NOMO-1 treated with DMSO at 0.1 percent for 48 hours (cell line): ENCODE measurements at regions not wholly inside any gene's neighbourhood (a gene's known extent, or its start where the extent isn't known, plus 50 kb on each side); places are given as distances from the start of the nearest gene placed in this dataset.

Experiments
- DNase-seq: peaks from one replicate; lab custom pipeline; 2025; ENCODE audit not compliant: unreplicated experiment; lab: John Stamatoyannopoulos, UW

- DNase-seq = no peak
Observed at GRCh38 chr4:3343358-3343757, 50.5 kb downstream of the RGS12 start.

- no peak for DNase-seq
Observed at GRCh38 chr4:3344104-3344503, 51.3 kb downstream of the RGS12 start.

GRCh38 chr4:3344596-3344995 is 51.8 kb downstream of the RGS12 start:
- no peak for DNase-seq

- no peak for DNase-seq
Observed at GRCh38 chr4:3345384-3345783, 52.6 kb downstream of the RGS12 start.

GRCh38 chr4:3346146-3346545 is 53.3 kb downstream of the RGS12 start:
- peak; percentile 84 for DNase-seq

GRCh38 chr4:3347871-3348270 is 55.0 kb downstream of the RGS12 start:
- no peak for DNase-seq

- no peak for DNase-seq
Observed at GRCh38 chr4:3348621-3349020, 55.8 kb downstream of the RGS12 start.

GRCh38 chr4:3349116-3349515 is 56.3 kb downstream of the RGS12 start:
- peak; percentile 22 for DNase-seq

GRCh38 chr4:3351997-3352396 is 59.2 kb downstream of the RGS12 start:
- no peak for DNase-seq

- no peak for DNase-seq
Observed at GRCh38 chr4:3352505-3352904, 59.7 kb downstream of the RGS12 start.

GRCh38 chr4:3352941-3353594 is 60.2 kb downstream of the RGS12 start:
- no peak for DNase-seq

GRCh38 chr4:3353752-3354454 is 61.1 kb downstream of the RGS12 start:
- DNase-seq = no peak

- DNase-seq = no peak
Observed at GRCh38 chr4:3354455-3354811, 61.6 kb downstream of the RGS12 start.

- peak; percentile 41 for DNase-seq
Observed at GRCh38 chr4:3355266-3355748, 62.5 kb downstream of the RGS12 start.

- DNase-seq = peak; percentile 35
Observed at GRCh38 chr4:3358656-3359055, 65.8 kb downstream of the RGS12 start.

- DNase-seq = no peak
Observed at GRCh38 chr4:3360777-3361176, 68.0 kb downstream of the RGS12 start.

- no peak for DNase-seq
Observed at GRCh38 chr4:3361406-3361805, 68.6 kb downstream of the RGS12 start.

- no peak for DNase-seq
Observed at GRCh38 chr4:3361896-3362295, 69.1 kb downstream of the RGS12 start.

GRCh38 chr4:3362431-3363287 is 69.8 kb downstream of the RGS12 start:
- DNase-seq = no peak

- no peak for DNase-seq
Observed at GRCh38 chr4:3363411-3364141, 70.8 kb downstream of the RGS12 start.

- DNase-seq = no peak
Observed at GRCh38 chr4:3364199-3364598, 71.4 kb downstream of the RGS12 start.
